MM.1S (cell line): ENCODE measurements at regions not wholly inside any gene's neighbourhood (a gene's known extent, or its start where the extent isn't known, plus 50 kb on each side); places are given as distances from the start of the nearest gene placed in this dataset.

Experiments
- DNase-seq: peaks from one replicate; pipeline ENCODE4 v3.0.0-alpha.2; 2015
- H2AFZ ChIP-seq: fragments of 300-600 bp; sonication (generic); 2 replicates; pipeline ENCODE4 v1.6.0; 2016; ENCODE audit warnings: antibody characterized with exemption, low read length
- H3F3A ChIP-seq: fragments of 300-600 bp; sonication (generic); 2 replicates; pipeline ENCODE4 v1.6.1; 2016; ENCODE audit warnings: mild to moderate bottlenecking, antibody characterized with exemption, low read length, moderate library complexity, mixed read lengths; ENCODE audit not compliant: insufficient read depth
- H3K27ac ChIP-seq: fragments of 300-600 bp; sonication (generic); 2 replicates; pipeline ENCODE4 v1.5.1; 2016; ENCODE audit warnings: mild to moderate bottlenecking, low read length
- H3K27me3 ChIP-seq: fragments of 300-600 bp; sonication (generic); replicated peaks from 2 replicates; pipeline ENCODE4 v1.6.0; 2016; ENCODE audit warnings: low read length; ENCODE audit not compliant: insufficient read depth
- H3K36me3 ChIP-seq: fragments of 300-600 bp; sonication (generic); replicated peaks from 2 replicates; pipeline ENCODE4 v1.6.1; 2016; ENCODE audit warnings: mild to moderate bottlenecking, low read length, mixed read lengths; ENCODE audit not compliant: insufficient read depth
- H3K4me1 ChIP-seq: fragments of 300-600 bp; sonication (generic); 2 replicates; pipeline ENCODE4 v1.6.1; 2016; ENCODE audit warnings: low read length, mixed read lengths
- H3K4me2 ChIP-seq: fragments of 300-600 bp; sonication (generic); 2 replicates; pipeline ENCODE4 v1.6.0; 2016; ENCODE audit warnings: low read depth, low read length
- H3K4me3 ChIP-seq: fragments of 300-600 bp; sonication (generic); 2 replicates; pipeline ENCODE4 v1.5.1; 2016; ENCODE audit warnings: low read length, mixed read lengths
- H3K79me2 ChIP-seq: fragments of 300-600 bp; sonication (generic); 2 replicates; pipeline ENCODE4 v1.6.1; 2016; ENCODE audit warnings: mixed run types, low read length, mixed read lengths
- H3K9ac ChIP-seq: fragments of 300-600 bp; sonication (generic); 2 replicates; pipeline ENCODE4 v1.6.1; 2016; ENCODE audit warnings: low read length, mixed read lengths
- H3K9me2 ChIP-seq: fragments of 300-600 bp; sonication (generic); replicated peaks from 2 replicates; pipeline ENCODE4 v1.6.1; 2016; ENCODE audit warnings: mild to moderate bottlenecking, low read length, mixed read lengths; ENCODE audit not compliant: insufficient read depth
- H3K9me3 ChIP-seq: fragments of 300-600 bp; sonication (generic); replicated peaks from 2 replicates; pipeline ENCODE4 v1.6.1; 2016; ENCODE audit warnings: mild to moderate bottlenecking, low read length, mixed read lengths; ENCODE audit not compliant: insufficient read depth
- H4K20me1 ChIP-seq: fragments of 300-600 bp; sonication (generic); 2 replicates; pipeline ENCODE4 v1.6.1; 2016; ENCODE audit warnings: mild to moderate bottlenecking, low read length, moderate library complexity, mixed read lengths; ENCODE audit not compliant: insufficient read depth
- EZH2 ChIP-seq: fragments of 300-600 bp; sonication (generic); optimal IDR thresholded peaks from 2 replicates; pipeline ENCODE3; 2017; ENCODE audit warnings: low read depth, mild to moderate bottlenecking, antibody characterized with exemption, low read length, mixed read lengths
- EZH2phosphoT487 ChIP-seq: fragments of 300-600 bp; sonication (generic); IDR thresholded peaks from 2 replicates; pipeline ENCODE4 v1.6.1; 2018; ENCODE audit warnings: antibody characterized with exemption, low read length
- TF ChIP-seq, protein P1 (sequence below): fragments of 300-600 bp; sonication (generic); IDR thresholded peaks from 2 replicates; pipeline ENCODE4 v1.5.1; 2016; ENCODE audit warnings: antibody characterized with exemption, low read length, mixed read lengths

DNA sequence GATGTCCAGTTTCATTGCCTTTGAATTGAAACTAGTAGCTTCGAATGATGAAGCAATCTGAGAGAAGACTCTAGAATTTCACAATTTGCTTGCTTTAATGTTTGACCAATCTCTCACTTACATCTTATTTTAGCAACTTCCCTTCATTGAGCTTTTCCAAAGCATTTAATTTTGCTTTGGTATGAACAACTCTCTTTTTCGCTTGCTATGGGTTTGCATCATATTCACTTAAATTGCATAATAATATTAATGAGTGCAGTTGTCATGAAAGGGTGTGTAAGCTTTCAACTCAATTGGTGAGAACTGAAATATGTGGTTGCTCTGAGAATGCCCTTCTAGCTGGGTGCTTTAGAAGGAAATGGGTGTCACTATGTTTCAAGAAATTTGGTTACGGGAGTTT is 309.2 kb downstream of the HLX start:
- Histone ChIP-seq H4K20me1 (no peaks in the 10 kb centered on the region), H3K27me3 (no peaks in the 10 kb centered on the region), H3K4me3 (no peak overlapping the region), H3K79me2 (no peaks in the 10 kb centered on the region), H3K27ac (no peak overlapping the region), H3F3A (no peaks in the 10 kb centered on the region), H3K9me2 (no peaks in the 10 kb centered on the region), H2AFZ (no peak overlapping the region), H3K9ac (no peak overlapping the region), H3K4me2 (no peak overlapping the region), H3K4me1 (no peaks in the 10 kb centered on the region), H3K9me3 (no peaks in the 10 kb centered on the region), H3K36me3 (no peaks in the 10 kb centered on the region)
- TF ChIP-seq EZH2 (no peak), EZH2phosphoT487 (no peak)
- TF ChIP-seq, protein P1, sequence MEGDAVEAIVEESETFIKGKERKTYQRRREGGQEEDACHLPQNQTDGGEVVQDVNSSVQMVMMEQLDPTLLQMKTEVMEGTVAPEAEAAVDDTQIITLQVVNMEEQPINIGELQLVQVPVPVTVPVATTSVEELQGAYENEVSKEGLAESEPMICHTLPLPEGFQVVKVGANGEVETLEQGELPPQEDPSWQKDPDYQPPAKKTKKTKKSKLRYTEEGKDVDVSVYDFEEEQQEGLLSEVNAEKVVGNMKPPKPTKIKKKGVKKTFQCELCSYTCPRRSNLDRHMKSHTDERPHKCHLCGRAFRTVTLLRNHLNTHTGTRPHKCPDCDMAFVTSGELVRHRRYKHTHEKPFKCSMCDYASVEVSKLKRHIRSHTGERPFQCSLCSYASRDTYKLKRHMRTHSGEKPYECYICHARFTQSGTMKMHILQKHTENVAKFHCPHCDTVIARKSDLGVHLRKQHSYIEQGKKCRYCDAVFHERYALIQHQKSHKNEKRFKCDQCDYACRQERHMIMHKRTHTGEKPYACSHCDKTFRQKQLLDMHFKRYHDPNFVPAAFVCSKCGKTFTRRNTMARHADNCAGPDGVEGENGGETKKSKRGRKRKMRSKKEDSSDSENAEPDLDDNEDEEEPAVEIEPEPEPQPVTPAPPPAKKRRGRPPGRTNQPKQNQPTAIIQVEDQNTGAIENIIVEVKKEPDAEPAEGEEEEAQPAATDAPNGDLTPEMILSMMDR: no peak
- no peak for DNase-seq

DNA sequence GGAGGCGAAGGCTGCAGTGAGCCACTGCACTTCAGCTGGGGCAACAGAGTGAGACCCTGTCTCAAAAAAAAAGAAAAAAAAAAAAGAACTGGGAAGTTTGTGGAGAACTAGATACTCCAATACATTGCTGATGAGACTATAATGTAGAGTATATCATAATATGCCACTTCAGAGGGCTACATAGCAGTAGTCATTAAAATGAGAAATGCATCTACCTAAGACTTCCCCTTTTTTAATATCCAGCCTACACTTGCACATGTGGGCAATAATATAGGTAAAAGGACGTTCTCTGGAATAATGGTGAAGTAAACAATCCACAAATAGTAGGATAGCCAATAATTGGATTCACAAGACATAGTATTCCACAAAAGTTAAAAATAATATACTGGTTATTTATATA is 311.0 kb downstream of the HLX start:
- Histone ChIP-seq H3K4me1 (no peaks in the 10 kb centered on the region), H3K27me3 (no peaks in the 10 kb centered on the region)
- no peak for DNase-seq

DNA sequence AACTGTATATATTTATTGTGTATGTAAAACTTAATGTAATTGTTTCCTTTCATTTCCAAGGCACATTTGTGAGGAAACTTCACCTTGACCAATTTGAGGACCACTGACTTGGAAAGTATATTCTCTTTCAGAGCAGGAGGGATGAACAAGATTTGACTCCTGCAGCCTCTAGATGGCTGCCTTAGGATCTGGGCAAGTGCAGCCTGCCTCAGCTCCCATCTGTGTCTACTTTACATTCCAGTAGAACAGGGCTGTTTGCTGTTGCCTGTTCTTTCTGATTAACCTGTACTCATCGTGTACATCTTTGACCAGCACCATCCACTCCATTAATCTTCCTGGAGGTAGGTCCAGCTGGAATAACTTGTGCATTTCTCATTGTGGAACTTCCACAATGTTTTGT is 312.8 kb downstream of the HLX start:
- Histone ChIP-seq H3K27ac (no peak overlapping the region), H3K36me3 (no peaks in the 10 kb centered on the region), H4K20me1 (no peaks in the 10 kb centered on the region), H3K4me2 (no peak overlapping the region), H3K9me3 (no peaks in the 10 kb centered on the region), H3K9ac (no peak overlapping the region), H3K79me2 (no peaks in the 10 kb centered on the region), H3K9me2 (no peaks in the 10 kb centered on the region), H3K27me3 (no peaks in the 10 kb centered on the region), H3K4me1 (no peaks in the 10 kb centered on the region), H2AFZ (no peak overlapping the region), H3K4me3 (no peak overlapping the region), H3F3A (no peaks in the 10 kb centered on the region)
- no peak for DNase-seq
- no peak for TF ChIP-seq EZH2
- TF ChIP-seq EZH2phosphoT487: no peak
- TF ChIP-seq, protein P1: no peak

More for the DNA sequence above, 311.0 kb downstream of the HLX start:
- H3K9me2 ChIP-seq: no peaks in the 10 kb centered on the region
- H3K4me2 ChIP-seq: no peak overlapping the region
- no peaks in the 10 kb centered on the region for H3K9me3 ChIP-seq
- no peaks in the 10 kb centered on the region for H3K36me3 ChIP-seq
- H3K4me3 ChIP-seq: no peak overlapping the region
- no peaks in the 10 kb centered on the region for H3F3A ChIP-seq
- no peaks in the 10 kb centered on the region for H3K79me2 ChIP-seq
- H3K9ac ChIP-seq: no peak overlapping the region
- no peaks in the 10 kb centered on the region for H4K20me1 ChIP-seq
- TF ChIP-seq, protein P1: no peak
- TF ChIP-seq EZH2 (no peak), EZH2phosphoT487 (no peak)
- H3K27ac ChIP-seq: no peak overlapping the region
- H2AFZ ChIP-seq: no peak overlapping the region
